Activated T-helper 9 cell treated with anti-CD3 and anti-CD28 coated beads, Interleukin-2, amount 50 U/mL, for 16 hours (primary cell): ENCODE measurements at regions not wholly inside any gene's neighbourhood (a gene's known extent, or its start where the extent isn't known, plus 50 kb on each side); places are given as distances from the start of the nearest gene placed in this dataset.
"Not testable (repeated sequence)": the region's sequence is repeated elsewhere in the genome, so short reads cannot be mapped to it uniquely, and the experiment has no call there.

Experiments used
- DNase-seq: peaks from one replicate; pipeline ENCODE4 v3.0.0-alpha.2; 2020; ENCODE audit warnings: low read depth

- no peak for DNase-seq
Observed at GRCh38 chr17:71444078-71444477, 676.7 kb upstream of the SOX9 start.

DNA sequence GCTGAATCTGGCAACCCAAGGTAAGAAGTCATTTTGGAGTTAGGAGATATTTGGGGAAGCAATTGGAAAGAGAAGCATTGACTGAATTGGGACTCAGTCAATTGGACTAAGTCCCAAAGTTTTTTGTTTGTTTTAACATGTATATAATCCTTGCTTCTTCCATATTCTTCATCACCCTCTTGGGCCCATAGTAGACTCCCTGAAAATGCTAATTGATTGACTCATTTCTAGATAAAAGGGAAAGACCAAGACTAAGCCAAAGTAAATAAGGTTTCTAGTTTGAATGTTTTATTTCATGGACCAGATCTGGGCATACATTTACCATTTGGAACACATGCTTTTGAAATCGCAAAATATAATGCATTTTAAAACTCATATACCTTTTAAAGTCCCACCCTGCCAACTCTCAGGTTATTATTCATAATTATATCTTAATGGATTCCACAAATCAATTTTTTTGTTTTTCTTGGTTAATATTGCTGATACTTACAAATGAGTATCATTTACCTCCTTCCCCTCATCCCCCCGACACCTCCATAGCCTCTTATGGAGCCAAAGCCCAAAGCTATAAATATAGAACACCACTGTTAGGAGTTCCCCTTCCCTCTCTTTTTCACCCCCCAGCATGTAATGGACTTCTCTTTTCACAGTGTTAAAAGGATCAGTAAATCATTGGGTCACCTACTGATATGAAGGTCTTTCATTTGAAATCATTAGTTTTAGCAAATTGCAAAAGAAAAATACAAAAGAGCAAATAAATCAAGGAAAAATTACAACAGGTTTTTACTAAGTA lies 674.0 kb upstream of the SOX9 start:
- DNase-seq, result no peak

DNA sequence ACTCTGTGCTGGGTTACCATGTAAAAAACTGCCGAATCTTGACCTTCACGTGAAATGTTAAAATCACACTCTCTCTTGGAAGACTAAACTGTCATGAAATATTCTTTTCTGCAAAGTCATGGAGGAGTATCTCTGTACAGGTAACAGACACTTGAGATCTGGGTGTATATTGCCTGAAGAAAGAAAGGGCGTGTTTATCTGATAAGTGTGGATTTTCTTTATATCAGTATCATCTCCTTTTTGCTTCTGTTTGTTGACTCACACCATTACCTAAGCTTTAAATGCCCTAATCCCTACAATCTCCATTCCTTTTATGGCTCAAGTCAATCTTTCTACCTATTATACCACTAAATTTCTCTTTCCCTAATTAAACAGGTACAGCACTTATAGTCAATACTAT lies 673.2 kb upstream of the SOX9 start:
- DNase-seq, result no peak

DNA sequence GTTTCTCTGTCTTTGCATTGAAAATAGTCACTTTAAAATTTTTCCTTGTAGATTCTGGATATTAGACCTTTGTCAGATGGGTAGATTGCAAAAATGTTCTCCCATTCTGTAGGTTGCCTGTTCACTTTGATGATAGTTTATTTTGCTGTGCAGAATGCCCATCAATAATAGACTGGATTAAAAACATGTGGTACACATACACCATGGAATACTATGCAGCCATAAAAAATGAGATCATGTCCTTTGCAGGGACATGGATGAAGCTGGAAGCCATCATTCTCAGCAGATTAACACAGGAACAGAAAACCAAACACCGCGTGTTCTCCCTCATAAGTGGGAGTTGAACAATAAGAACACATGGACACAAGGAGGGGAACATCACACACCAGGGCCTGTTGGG lies 670.2 kb upstream of the SOX9 start:
- DNase-seq, result not testable (repeated sequence)

DNA sequence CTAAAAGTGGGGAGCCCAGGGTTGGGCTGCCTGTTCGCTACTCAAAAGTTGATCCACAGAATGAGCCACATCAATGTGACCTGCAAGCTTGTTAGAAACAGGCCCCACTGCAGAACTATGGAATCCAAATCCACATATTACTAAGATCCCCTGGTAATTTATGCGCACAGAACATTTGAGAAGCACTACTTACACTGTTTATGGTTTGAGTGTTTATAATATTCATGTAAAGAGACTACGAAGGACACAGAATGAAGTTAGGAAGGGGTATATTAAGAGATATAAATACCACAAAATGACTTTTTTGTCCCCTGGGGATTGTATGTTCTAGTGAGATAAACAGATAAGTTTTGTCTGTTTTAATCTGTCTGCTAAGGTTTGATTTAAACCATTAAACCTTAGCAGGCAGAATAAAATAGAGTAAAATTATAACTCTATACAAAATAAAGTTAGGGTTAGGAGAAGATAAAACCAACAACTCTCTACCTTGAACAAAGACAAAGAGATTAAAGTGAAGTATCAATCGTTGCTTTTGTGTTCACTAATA lies 666.9 kb upstream of the SOX9 start:
- no peak for DNase-seq

GRCh38 chr17:71455219-71455618 lies 665.6 kb upstream of the SOX9 start:
- no peak for DNase-seq

GRCh38 chr17:71458322-71458721 lies 662.5 kb upstream of the SOX9 start:
- DNase-seq, result no peak

GRCh38 chr17:71460943-71461342 lies 659.9 kb upstream of the SOX9 start:
- DNase-seq, result no peak

DNA sequence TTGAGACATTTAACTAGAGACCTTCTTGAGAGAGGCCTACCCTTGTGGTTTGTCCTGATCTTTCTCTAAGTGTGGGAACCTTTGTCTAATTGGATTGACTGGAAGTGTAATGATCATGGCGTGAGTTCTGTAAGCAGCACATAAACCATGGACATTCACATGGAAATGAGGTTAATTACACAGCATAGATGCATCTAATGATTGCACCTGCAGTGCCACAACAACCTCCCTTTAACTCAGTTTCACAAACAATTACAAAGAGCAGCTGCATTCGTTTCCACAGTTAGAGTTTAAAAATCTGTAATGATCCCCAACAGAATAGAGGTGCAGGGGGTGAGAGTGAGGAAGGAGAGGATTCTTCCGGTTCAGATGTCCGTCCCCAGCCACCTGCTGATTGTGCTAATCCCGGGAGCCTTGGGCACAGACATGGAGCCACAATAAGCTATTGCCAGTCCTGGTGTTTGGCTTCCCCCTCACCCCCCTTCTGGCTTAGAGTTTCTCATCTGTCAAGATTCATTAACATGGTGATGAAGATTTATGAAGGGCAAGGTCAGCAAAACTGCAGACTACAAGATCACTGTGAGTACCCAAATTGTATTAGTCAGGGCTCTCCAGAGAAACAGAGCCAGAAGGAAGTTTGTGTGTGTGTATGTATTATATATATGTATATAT lies 659.2 kb upstream of the SOX9 start:
- DNase-seq, result no peak

GRCh38 chr17:71464241-71464640 lies 656.6 kb upstream of the SOX9 start:
- no peak for DNase-seq

GRCh38 chr17:71464751-71465150 lies 656.1 kb upstream of the SOX9 start:
- DNase-seq, result no peak

GRCh38 chr17:71467719-71468118 lies 653.1 kb upstream of the SOX9 start:
- DNase-seq, result no peak

DNA sequence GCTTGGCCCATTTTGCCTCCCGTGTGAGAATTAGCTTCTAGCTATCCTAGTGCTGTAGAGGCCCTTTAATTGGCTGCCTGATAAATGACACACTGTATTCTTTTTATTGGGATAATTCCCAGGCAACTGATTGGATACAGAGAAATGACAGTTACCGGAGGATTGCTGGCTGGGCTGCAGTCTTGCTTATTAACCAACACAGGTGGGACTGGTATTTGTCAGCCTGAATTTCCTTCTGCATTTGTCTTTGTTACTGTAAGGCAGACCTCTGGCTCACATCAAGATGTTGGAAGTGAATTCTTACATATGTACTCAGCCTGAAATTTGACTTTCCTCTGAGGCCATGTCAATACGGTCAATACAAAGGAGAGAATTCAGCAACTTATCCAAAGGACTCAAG lies 650.8 kb upstream of the SOX9 start:
- DNase-seq, result no peak

- DNase-seq, result no peak
Observed at GRCh38 chr17:71472809-71473789, 647.7 kb upstream of the SOX9 start.

DNA sequence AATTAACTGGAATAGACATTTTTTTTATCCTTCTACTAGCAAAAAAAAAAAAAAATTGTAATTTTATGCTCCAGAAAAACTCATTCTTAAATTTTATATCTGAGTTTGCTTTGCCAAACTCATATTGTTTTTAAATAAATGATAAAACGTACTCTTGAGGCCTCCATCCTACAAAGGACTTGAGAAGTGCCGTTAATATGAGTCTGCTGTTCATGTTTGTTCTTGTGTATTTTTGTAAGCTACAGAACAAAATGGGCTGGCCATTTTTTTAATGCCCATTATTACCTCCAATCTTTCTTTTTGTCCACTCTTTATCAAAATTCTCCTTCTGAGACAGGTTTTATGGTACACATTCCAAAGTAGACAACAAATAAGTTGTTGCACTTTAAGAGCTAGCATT lies 643.5 kb upstream of the SOX9 start:
- no peak for DNase-seq

DNA sequence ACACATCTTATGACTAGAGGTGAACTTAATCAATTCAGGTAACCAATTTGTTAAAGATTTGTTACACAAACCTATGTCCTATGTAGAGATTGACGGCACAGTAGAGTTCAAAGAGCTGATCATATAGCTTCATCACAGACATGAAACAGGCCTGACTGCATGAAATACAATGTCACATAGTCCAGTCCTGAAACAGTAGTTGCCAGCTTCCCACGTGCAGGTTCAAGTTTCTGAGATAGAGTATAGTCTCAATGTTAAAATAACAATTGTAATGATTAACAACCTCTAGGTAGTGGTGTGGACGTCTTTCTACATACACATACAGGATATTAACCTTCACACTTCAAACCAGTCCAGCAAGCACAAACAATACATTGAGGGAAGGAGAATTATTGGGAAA lies 640.7 kb upstream of the SOX9 start:
- no peak for DNase-seq

DNA sequence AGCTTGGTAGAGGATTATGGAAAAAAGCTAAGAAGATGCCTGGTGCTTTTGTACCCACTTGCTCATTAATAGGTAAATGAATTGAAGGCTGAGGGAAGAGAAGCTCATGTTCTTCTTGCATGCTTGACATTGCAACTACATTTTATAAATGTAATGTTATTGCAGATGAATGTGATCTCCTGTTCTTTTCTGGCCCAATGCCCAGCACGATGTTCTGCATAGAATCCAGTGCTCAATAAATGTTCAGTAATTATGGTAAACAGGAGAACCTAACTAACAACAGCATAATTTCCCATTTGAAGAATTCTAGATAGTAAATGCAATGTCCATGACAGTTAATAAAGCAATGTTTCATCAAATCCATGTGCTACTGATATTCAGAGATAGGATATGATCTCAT lies 638.2 kb upstream of the SOX9 start:
- DNase-seq, result no peak

- DNase-seq, result no peak
Observed at GRCh38 chr17:71484546-71484945, 636.3 kb upstream of the SOX9 start.

- no peak for DNase-seq
Observed at GRCh38 chr17:71485426-71485825, 635.4 kb upstream of the SOX9 start.

DNA sequence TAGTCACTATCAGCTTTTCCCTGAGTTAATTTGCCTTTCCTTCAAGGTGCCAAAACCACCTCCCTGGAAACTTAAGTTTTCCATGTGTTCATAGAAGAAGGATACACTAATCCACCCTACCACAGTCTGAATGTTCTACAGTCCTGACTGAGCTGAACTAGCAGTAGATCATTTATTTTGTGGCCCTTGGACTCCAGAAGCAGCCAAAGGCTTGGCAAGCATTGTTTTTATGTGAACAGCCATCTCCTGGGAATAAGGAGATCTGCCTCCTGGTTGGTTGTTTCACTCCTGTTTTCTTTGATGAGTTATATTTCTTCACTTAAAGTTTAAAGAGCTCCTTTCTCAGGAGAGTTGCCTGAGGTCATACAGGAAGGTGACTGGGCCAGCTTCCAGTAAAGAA lies 634.6 kb upstream of the SOX9 start:
- no peak for DNase-seq

- no peak for DNase-seq
Observed at GRCh38 chr17:71488851-71489250, 632.0 kb upstream of the SOX9 start.
